Ovary (tissue), 3 donors: ENCODE measurements at regions not wholly inside any gene's neighbourhood (a gene's known extent, or its start where the extent isn't known, plus 50 kb on each side); places are given as distances from the start of the nearest gene placed in this dataset.

Experiments
- CTCF ChIP-seq, 3 donors: fragments of 450-650 bp in 2 of 3; fragments of 200-600 bp in 1 of 3; IDR thresholded peaks; one replicate each; pipeline versions ENCODE4 v1.5.1 to v1.8.0; 2016 to 2022; ENCODE audit warnings: antibody characterized with exemption in 3 of 3, mild to moderate bottlenecking in 1 of 3
- EP300 ChIP-seq: sonication (generic); formaldehyde crosslinking; IDR thresholded peaks from one replicate; pipeline ENCODE4 v1.6.1; 2017; ENCODE audit warnings: antibody characterized with exemption
- donor health status: DM: no; HTN: no; CAD: no.

- TF ChIP-seq EP300 = no peak
- TF ChIP-seq CTCF (IDR thresholded peaks at IDR 0.05) = no peak
These were observed 274.0 kb downstream of the NDUFA10 start for GRCh38 chr2:239750929-239751678.
